ENCODE measurements at regions not wholly inside any gene's neighbourhood (a gene's known extent, or its start where the extent isn't known, plus 50 kb on each side); places are given as distances from the start of the nearest gene placed in this dataset.
"Not testable (repeated sequence)": the region's sequence is repeated elsewhere in the genome, so short reads cannot be mapped to it uniquely, and the experiment has no call there.

- TF ChIP-seq, protein P1, sequence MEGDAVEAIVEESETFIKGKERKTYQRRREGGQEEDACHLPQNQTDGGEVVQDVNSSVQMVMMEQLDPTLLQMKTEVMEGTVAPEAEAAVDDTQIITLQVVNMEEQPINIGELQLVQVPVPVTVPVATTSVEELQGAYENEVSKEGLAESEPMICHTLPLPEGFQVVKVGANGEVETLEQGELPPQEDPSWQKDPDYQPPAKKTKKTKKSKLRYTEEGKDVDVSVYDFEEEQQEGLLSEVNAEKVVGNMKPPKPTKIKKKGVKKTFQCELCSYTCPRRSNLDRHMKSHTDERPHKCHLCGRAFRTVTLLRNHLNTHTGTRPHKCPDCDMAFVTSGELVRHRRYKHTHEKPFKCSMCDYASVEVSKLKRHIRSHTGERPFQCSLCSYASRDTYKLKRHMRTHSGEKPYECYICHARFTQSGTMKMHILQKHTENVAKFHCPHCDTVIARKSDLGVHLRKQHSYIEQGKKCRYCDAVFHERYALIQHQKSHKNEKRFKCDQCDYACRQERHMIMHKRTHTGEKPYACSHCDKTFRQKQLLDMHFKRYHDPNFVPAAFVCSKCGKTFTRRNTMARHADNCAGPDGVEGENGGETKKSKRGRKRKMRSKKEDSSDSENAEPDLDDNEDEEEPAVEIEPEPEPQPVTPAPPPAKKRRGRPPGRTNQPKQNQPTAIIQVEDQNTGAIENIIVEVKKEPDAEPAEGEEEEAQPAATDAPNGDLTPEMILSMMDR (IDR thresholded peaks at IDR 0.05) = not testable (repeated sequence)
- TF ChIP-seq EZH2 (IDR thresholded peaks at IDR 0.05; ENCODE audit: borderline replicate concordance, insufficient read depth, low read depth, low read length, poor library complexity, severe bottlenecking) = not testable (repeated sequence)
Observed at GRCh38 chr21:7948727-7949126, 2572.7 kb upstream of the TPTE start.

All from B cell (primary cell).